ENCODE measurements at regions not wholly inside any gene's neighbourhood (a gene's known extent, or its start where the extent isn't known, plus 50 kb on each side); places are given as distances from the start of the nearest gene placed in this dataset.

GRCh38 chr13:104993708-104994107, 1541.8 kb downstream of the EFNB2 start:
- TF ChIP-seq ZNF274 (IDR thresholded peaks at IDR 0.05; ENCODE audit: low read depth, low read length) (no peak), SUZ12 (IDR thresholded peaks at IDR 0.05; ENCODE audit: extremely low read depth, insufficient read depth, insufficient read length) (no peak)
